ENCODE measurements at regions not wholly inside any gene's neighbourhood (a gene's known extent, or its start where the extent isn't known, plus 50 kb on each side); places are given as distances from the start of the nearest gene placed in this dataset.

GRCh38 chr2:5834501-5834900 is 142.3 kb downstream of the SOX11 start:
- TF ChIP-seq, protein P1, sequence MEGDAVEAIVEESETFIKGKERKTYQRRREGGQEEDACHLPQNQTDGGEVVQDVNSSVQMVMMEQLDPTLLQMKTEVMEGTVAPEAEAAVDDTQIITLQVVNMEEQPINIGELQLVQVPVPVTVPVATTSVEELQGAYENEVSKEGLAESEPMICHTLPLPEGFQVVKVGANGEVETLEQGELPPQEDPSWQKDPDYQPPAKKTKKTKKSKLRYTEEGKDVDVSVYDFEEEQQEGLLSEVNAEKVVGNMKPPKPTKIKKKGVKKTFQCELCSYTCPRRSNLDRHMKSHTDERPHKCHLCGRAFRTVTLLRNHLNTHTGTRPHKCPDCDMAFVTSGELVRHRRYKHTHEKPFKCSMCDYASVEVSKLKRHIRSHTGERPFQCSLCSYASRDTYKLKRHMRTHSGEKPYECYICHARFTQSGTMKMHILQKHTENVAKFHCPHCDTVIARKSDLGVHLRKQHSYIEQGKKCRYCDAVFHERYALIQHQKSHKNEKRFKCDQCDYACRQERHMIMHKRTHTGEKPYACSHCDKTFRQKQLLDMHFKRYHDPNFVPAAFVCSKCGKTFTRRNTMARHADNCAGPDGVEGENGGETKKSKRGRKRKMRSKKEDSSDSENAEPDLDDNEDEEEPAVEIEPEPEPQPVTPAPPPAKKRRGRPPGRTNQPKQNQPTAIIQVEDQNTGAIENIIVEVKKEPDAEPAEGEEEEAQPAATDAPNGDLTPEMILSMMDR (IDR thresholded peaks at IDR 0.05; ENCODE audit: insufficient read depth, low read depth, low read length) = no peak
- TF ChIP-seq EZH2 (IDR thresholded peaks at IDR 0.05; ENCODE audit: insufficient read depth, low read length) = no peak
